Activated T-cell treated with anti-CD3 and anti-CD28 coated beads, Interleukin-2, amount 50 U/mL, for 1 hour (primary cell): ENCODE measurements at regions not wholly inside any gene's neighbourhood (a gene's known extent, or its start where the extent isn't known, plus 50 kb on each side); places are given as distances from the start of the nearest gene placed in this dataset.
A peak's percentile ranks its signal among the peaks of the same experiment; 100 is the strongest.

Source experiments
- DNase-seq: peaks from one replicate; pipeline ENCODE4 v3.0.0-alpha.2; 2020

DNA sequence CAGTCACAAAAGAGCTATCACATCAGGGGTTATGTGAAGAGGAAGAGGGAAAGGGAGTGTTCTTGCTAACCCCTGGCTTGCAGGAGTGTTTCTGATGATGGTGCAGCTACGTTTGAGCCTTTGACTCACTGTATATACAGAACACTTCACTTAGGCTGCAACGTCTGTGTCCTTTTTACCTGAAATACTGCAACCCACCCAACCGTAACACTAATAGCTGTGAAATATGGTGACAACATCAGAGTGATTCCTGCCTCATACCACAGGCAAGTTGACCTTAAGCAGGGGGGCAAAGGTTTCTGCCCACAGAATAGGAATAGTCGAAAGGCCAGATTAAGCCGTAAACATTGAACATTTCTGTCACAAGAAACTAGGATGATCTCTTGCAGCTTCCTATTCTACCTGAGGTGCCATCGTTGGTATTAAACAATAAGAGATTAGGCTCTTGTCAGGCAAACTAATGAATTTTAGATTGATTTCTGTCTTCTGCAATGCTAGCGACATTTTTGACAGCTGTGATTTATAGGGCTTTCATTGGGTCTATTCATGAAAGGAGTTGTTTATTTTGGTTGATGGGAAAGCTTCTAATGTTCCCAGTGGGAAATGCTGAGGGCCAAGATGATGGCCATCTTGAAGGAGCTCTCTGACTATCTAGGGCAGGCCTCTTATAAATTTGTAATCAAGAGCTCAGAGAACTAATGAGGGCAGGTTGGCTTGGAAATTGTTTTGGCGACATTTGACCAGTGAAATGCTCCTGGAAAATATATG is 316.8 kb downstream of the PIK3C3 start:
- no peak for DNase-seq

DNA sequence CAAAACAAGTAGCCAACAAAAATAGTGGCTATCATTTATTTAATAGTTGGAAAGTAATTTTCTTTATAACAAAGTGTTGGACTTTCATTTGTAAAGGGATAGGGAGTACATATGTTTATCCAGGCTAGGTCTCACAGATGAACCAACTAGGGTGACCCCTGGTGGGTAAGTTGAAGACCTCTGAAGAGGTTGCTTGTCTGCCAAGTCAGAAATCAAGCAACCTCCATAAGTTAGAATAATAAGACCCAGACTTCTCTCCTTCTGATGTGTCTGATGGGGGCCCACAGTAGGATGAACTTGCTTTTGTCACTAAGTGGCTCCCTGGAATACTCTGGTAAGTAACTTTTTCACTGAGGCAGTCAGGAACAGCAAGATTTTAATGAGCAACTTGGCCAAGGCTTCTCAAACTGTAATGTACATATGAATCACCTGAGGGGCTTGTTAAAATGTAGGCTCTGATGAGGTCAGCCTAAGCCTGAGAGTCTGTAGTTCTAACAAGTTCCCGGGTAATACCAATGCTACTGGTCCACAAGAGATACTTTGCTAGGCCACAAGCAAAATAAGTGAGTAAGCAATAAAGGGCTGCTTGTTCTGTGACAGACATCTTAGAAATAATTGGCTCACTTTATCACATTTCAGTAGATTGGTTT is 319.6 kb downstream of the PIK3C3 start:
- no peak for DNase-seq

GRCh38 chr18:42275138-42275535 is 320.1 kb downstream of the PIK3C3 start:
- DNase-seq: no peak

DNA sequence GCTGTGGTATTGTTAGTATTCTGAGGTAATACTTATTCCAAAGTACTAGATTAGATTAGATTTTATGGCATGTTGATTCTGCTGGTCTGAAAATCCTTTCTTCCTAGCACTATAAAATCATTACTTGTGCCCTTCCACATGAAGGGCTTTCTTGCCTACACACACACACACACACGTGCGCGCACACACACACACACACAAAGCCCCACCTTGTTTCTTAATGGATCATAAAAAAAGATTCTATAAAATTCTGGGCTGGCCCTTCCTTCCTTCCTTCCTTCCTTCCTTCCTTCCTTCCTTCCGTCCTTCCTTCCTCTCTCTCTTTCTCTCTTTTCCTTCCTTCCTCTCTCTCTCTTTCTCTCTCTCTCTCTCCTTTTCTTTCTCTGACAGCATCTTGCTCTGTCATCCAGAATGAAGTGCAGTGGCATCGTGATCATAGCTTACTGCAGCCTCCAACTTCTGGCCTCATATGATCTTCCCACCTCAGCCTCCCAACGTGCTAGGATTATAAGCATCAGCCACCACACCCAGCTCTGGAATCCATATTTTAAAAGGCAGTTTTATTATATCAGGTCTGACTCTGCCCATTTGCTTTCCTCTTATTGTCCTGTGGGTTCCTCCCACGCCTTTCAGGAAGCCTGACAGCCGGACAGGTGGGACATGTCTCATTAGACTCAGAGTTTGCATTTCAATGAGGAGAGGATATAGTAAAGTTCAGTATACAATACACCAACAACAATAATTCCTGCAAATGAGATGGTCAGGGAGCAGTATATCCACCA is 321.1 kb downstream of the PIK3C3 start:
- no peak for DNase-seq

DNA sequence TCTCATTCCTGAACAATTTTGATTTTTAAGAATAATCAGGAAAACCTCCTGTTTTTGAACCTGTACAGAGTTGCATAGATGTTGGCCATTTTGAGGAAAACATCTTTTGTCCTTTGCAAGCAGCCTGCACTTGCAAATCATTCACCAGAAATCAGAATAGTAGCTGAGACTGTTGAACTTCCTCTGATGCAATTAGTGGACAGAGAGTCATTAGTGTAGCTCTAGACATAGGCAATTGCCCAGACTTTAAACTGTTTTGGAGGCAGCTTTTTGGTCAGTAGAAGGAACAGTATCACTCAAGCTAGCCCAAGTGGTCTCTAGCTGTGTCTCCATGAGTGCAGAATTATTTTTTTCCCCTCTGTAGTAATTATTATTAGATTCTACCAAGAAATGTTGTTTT is 326.1 kb downstream of the PIK3C3 start:
- no peak for DNase-seq

- DNase-seq: no peak
These were observed 326.8 kb downstream of the PIK3C3 start for GRCh38 chr18:42281851-42282250.

DNA sequence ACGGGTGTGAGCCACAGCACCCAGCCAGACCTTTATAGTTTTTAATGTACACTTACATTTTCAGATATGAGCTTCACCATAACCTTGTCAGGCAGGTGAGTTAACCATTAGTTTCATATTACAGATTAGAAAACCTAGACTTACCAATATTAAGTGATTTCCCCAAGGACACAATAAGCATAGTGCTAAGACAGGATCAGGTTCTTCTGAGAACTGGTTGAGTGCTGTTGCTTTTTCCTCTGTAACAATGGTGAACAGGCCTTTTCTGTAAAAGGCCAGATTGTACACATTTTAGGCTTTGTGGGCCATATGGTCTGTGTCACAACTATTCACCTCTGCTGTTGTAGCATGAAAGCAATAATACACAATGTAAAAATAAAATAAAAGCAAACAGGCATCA is 332.0 kb downstream of the PIK3C3 start:
- no peak for DNase-seq

DNA sequence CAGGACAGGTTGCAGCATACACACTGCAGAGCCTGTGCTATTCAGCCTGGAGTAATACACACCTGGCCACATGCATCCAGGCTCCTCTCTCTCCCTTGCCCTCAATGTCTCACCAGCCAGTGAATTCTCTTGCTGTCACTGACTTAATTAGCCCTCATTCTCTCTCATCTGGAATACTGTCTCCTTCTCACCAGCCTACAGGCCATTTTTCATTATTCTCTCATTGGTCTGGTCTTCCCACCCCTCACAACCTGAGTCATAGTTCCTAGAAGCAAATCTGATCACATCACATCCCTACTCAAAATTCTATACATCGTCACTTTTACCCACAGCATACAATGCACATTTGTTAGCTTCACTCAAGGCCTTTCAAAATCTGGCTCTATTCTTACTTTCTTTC is 333.1 kb downstream of the PIK3C3 start:
- DNase-seq: no peak

- no peak for DNase-seq
These were observed 334.5 kb downstream of the PIK3C3 start for GRCh38 chr18:42289526-42289925.

DNA sequence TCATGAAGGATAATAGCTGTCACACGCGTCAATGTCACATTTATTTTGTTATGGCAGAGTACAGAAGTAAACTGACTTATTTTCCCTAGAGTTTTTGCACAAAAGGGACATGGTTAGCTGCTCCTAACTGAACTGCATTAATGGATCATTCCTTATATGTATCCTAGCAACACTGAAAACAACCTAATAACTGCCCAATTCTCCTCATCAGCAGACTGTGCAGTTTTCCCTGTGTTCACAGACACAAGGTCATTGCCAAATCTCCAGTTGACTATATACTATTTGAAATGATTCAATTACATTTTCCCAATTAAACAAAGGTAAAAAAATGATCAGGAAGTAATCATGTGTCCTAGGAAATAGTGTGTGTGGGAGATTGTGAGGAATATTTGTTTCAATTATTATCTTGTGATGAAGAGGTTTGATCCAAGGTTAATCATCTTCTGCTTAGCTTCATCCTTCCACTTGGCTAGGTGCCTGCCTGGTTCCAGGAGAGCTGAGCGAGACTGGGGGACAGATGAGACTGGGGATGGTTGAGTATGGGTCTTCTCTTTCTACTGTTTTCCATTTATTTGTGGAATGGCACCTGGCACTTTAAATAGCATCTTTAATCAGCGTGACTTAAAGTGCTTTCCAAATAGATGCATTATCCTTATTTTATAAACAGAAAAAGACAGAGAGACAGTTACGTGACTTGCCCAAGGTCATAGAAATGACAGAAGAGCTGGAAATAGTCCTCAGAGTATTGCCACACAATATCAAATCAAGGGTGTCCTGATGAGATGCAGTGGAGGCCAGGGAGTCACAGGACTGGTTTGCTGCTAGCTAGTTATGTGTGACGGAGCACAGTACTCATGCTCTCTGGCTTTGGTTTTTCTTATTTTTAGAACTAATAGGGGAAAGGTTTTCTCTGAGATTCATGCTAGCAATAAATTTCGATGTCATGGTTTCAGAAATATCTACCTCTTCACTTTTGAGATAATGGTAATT is 335.6 kb downstream of the PIK3C3 start:
- no peak for DNase-seq

DNA sequence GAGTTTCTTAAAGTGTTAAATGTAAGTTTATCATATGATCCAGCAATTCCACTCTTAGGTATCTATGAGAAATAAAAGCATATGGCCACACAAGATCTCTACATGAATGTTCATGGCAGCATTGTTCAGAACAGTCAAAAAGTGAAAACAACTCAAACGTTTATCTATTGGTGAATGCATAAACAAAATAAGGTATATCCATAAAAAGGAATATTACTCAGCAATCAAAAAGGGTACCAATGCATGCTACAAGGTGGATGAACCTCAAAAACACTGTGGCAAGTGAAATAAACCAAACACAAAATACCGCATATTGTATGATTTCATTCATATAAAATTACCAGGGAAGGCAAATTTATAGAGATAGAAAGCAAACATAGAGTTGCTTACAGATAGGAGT is 337.6 kb downstream of the PIK3C3 start:
- DNase-seq: no peak

GRCh38 chr18:42296192-42296591 is 341.2 kb downstream of the PIK3C3 start:
- DNase-seq: no peak

GRCh38 chr18:42296723-42297122 is 341.7 kb downstream of the PIK3C3 start:
- no peak for DNase-seq

DNA sequence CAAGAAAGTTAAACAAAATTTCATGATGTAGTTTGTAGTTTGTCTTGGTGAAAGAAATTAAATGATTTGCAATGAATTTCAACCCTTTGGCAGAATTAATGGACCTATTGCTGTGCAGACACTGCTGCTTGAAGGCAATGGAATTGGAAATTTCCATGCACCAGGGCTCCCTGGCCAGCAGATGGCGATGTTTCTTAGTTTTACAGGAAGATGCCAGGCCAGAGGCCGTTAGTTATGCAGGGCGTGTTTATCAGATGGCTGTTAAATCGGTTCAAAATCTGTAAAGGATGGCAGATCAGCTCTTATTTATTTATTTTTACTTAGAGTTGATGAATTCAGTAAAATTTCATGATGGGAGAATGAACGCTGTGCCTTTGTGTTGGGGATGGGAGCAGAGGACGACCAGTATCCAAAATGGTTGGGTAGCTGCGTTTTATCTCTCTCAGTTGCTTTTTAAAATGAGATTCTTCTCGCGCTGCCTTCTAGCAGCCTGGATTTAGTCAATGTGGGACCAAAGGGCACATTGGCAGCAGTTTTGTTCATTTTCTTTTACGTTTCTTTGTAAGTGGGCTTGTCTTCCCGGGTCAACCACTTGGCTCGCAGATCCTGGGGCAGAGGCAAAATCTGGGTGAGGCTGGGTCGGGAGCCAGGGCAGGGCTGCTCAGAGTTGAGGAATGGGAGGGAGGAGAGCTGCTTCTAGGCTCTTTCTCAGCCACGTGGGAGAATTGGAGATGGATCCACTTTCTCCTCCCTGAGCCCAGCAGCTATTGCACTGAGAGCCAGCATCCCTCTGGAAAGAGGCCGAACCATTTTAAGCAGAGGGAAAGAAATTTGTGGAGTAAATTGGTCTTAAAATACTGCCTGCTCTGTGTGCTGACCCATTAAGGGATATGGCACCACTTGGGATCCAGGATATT is 344.0 kb downstream of the PIK3C3 start:
- DNase-seq: peak; percentile 38

DNA sequence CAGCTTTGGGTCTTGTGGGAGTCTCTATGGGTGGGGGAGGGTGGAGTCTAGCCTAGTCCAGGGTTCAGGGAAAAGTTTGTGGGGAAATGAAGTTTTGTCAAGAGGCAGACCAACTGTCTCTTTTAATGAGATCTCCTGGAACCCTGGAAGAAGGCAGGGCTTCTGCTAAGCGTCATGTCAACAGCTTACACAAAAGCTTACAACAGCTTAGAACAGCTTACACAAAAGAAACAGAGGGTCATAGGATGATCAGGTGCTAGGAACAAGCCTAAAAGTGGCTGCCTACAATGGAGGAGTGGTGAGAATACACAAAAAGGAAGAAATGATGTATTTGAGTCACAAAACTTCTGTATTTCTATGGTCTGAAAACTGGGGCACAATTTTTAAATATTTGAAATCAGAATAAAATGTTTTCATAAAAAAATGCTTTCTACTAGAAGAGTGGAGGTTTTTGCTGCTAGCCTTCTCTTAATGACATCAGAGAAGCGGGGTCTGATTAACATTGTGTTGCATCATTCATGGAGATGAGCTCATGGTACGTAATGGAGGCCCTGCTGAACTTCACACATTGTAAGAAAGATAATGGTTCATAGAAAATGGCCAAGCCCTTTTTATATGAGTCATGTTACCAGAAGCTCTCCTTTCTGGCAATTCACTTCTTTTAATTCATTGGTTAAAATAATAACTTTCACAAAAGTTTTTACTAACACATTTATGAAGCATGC is 351.0 kb downstream of the PIK3C3 start:
- no peak for DNase-seq

DNA sequence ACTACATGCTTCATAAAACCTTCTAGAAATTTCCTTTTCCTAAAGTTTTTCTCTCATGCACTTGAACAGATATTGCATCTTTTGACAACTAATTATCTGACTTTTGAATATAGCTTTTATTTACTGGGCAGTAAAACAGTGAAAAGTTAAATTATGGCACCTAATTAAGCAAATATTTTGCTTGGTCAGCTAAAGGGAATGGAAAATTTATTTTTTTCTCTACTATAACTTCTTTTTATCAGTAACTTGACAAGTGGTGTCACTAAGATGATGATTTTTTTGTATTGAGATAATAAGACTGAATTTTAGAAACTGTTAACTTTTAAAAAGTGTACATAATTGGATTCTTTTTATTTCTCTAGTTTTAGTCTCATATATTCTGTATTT is 351.6 kb downstream of the PIK3C3 start:
- no peak for DNase-seq

GRCh38 chr18:42310956-42311355 is 355.9 kb downstream of the PIK3C3 start:
- DNase-seq: no peak

DNA sequence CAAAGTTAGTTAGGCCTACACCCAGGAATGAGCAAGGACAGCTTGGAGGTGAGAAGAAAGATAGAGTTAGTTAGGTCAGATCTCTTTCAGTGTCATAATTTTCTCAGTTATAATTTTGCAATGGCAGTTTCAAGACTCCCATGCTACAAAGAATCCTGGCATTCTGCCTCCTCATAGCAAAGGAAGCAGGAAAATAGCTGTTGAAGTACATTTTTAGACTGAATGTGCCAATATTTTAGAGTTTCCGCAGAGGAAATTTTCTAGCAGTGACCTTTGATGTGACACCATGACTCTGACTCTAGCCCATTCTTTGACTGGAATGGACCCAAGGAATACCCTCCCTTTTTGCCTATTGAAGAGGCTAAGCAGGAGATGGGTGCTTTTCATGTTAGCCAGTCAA is 371.7 kb downstream of the PIK3C3 start:
- DNase-seq: no peak

- DNase-seq: no peak
These were observed 373.9 kb downstream of the PIK3C3 start for GRCh38 chr18:42328931-42329330.

- DNase-seq: no peak
These were observed 375.3 kb downstream of the PIK3C3 start for GRCh38 chr18:42330296-42330695.

GRCh38 chr18:42333558-42333957 is 378.5 kb downstream of the PIK3C3 start:
- DNase-seq: no peak
